GM18511 (cell line): ENCODE measurements at regions not wholly inside any gene's neighbourhood (a gene's known extent, or its start where the extent isn't known, plus 50 kb on each side); places are given as distances from the start of the nearest gene placed in this dataset.
"Not testable (repeated sequence)": the region's sequence is repeated elsewhere in the genome, so short reads cannot be mapped to it uniquely, and the experiment has no call there.

Experiments used
- ATAC-seq: cut with Tn5 transposase; IDR thresholded peaks from one replicate; pipeline ENCODE4 v1.9.1; 2021; ENCODE audit warnings: mild to moderate bottlenecking, moderate library complexity; ENCODE audit not compliant: unreplicated experiment

GRCh38 chr11:121872356-121872755 is 243.7 kb downstream of the BLID start:
- no peak for ATAC-seq

DNA sequence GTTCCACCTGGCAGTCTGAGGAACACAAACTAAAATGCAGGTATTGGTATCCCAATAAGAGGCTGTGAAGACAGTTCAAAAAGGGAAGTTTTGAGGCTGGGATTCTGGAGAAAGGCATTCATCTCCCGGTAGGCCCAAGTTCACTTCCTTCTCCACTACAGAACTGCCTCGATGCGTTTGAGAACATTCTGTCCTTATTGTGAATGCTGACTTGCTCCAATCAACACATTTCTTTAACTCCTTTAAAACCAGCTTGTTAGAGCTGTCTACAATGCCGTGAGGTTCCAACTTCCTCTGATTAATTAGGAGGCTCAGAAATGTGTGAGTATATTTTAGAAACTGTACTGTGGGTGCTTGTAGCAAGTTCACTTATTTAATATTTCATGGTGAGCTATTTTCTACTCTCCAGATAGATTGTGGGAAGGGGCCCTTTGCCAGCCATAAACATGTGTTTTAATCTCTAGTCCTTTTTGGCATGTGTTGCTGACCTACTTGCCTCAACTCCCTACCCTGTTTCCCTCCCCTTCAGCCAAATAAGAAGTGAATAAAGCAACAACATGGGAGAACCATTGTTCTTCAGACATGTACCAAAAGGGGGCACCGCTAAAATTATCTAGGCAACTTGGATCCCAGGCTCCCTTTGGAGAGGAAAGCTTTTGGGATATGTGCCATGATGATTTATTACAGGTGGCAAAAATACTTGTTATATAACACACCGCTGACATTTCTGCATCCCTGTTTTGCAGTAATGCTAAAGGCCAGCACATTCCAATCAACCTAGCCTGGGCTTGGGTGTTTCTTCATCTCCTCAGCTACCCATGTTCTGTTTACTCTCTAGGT is 245.6 kb downstream of the BLID start:
- ATAC-seq: no peak

GRCh38 chr11:121869478-121869877 is 246.5 kb downstream of the BLID start:
- no peak for ATAC-seq

DNA sequence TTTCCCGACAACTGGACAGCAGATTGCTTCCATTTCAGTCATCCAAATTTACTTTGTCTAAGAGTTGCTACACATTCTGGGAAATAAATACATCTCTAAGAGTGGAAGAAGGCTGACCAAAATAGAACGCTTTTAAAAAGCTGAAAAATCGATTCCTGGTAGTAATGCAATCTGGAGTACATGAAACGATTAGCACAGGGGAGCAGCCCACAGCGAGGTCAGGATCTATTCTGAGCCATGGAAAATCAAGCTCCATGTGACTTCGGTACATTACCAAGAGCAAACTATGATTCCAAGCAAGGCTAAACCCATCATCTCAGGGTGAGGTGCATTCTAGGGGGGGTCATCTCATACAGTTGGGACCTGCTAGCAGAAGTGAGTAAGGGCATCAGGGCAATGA is 249.3 kb downstream of the BLID start:
- ATAC-seq: no peak

- ATAC-seq: no peak
These were observed 251.4 kb downstream of the BLID start for GRCh38 chr11:121864660-121865059.

DNA sequence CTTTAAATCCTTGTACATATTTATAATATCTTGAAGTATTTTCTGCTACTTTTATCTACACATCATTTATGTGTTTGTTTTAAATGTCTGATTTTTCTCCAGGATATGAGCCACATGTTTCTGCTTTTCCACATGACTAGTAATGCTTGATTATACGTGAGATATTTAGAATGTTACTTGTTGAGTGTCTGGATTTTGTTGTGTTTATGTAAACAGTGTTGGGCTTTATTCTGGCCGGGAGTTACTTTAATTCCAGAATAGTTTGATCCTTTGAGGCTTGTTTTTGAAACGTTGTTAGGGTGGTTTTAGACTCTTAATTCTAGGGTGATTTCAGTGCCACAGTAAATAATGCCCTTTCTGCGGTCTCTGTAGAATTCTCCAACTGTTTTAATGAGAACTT is 252.9 kb downstream of the BLID start:
- no peak for ATAC-seq

- not testable (repeated sequence) for ATAC-seq
These were observed 260.9 kb downstream of the BLID start for GRCh38 chr11:121855138-121855537.

GRCh38 chr11:121844016-121844415 is 272.0 kb downstream of the BLID start:
- no peak for ATAC-seq

DNA sequence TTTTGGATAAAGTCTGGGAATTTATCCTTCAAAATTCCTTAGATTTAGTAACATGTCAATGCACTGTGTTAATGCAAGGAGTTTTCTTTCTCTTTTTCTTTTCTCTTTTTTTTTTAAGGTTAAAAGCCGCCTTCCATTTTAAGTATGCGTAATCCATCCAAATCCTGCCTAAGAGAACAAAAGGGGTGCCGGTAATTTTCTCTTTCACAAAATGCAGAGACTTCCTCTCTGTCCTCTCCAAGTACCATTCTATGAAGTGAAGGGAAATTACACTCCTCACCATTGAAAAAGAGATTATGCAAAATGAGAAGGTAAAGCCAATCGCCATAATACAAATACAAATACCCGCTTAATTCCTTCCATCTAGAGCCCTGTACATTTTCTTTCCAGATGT is 273.8 kb downstream of the BLID start:
- no peak for ATAC-seq

GRCh38 chr11:121841487-121842191 is 274.4 kb downstream of the BLID start:
- ATAC-seq: no peak

DNA sequence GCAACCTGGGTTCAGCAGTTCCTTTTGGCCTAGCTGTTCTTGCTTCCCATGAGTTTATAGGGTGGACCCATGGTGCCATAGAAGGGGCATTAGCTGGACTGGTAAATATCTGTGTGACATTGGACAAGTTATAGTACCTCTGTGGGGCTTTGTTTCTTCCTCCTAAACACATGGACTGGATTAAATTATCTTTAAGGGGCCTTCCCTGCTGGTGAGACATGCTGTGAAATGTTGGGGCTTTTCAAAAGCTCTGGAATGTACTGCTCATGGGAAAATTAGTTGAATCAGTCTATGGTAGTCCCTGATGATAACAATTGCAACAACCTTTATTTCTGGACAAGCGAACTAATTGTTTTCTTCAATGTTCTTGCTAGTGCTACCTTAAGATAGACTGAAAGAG is 276.2 kb downstream of the BLID start:
- ATAC-seq: no peak

DNA sequence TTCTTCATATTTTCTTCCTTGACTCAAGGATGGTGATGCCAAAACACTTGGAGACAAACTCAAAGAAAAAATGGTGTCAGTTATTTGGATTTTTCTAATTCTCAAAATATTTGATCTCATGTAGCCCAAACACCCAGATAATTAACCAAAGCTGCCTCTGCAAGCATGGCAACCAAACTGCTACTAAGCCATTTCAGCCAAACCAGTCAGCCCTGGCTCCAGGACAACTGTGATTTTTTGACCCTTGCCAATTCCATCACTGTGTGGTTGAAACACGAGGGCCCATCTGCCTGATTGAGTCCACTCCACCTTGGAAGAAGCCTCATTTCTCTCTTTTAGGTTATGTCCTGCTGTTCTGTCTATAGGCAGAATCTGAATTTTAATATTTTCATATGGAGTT is 277.4 kb downstream of the BLID start:
- no peak for ATAC-seq

GRCh38 chr11:121833970-121834369 is 282.0 kb downstream of the BLID start:
- ATAC-seq: no peak

DNA sequence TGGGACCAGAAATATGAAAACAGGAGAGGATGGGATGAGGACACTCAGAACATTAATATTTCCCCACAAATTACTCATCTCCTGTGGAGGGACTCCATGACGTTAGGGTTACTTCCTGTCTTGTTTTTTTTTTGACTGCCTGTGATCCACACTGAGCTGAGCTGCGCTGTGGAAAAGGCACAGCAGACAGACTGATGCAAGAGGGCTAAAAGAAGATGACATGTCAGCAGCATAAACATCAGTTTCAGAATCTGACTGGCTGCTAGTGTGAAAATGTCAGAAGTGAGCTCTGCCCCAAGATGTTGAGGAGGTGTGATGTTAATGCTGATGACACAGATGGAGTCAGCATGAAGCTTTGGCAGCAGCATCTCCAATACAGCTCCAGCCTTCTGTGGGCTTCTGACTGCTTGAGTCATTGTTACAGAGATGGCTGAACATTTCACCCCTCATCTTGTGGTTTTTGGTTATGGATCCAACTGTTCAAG is 286.8 kb downstream of the BLID start:
- ATAC-seq: no peak

DNA sequence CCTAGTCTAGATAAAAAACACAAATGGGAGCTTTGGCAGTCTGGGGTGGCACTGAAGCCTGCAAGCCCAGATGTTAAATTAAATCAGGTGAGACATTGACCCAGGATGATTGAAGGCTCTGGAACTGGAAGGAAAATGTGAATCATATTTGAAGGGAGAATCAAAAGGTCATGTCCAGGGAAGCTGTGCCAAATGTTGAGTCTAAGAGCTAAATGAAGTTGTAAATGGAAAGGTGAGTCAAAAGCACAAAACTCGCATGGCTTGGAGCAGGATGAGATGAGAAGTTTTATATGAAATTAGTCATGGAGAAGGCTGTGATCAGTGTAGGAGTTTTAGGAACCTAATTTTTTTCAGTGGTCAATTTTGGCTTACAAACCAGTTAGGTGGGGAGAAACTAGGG is 301.1 kb downstream of the BLID start:
- no peak for ATAC-seq

- no peak for ATAC-seq
These were observed 301.7 kb downstream of the BLID start for GRCh38 chr11:121814296-121814695.

GRCh38 chr11:121810291-121810690 is 305.7 kb downstream of the BLID start:
- no peak for ATAC-seq

- no peak for ATAC-seq
These were observed 307.9 kb downstream of the BLID start for GRCh38 chr11:121808096-121808495.

GRCh38 chr11:121807051-121807450 is 309.0 kb downstream of the BLID start:
- ATAC-seq: no peak

GRCh38 chr11:121802542-121802941 is 313.5 kb downstream of the BLID start:
- no peak for ATAC-seq

DNA sequence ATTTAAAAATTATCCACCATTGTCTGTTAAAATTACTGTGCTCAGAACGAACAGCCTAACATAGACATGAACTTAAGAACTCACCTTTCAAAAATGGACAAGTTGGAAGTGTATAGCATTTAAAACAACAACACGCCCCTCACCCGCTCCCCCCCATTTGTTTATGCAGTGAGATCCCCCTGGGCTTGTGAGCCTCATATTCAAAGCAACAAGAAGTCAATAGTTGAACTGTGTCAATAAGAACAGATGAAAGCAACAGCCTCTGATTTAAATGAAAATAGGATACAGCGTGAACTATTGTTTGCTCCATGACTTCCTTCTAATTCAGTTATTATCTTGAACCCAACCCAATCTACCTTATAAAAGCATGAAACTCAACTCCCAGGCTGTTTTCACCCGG is 314.2 kb downstream of the BLID start:
- ATAC-seq: no peak

GRCh38 chr11:121801394-121801748 is 314.6 kb downstream of the BLID start:
- no peak for ATAC-seq
